ENCODE measurements at regions not wholly inside any gene's neighbourhood (a gene's known extent, or its start where the extent isn't known, plus 50 kb on each side); places are given as distances from the start of the nearest gene placed in this dataset.
"Not testable (repeated sequence)": the region's sequence is repeated elsewhere in the genome, so short reads cannot be mapped to it uniquely, and the experiment has no call there.

- DNase-seq: peak in 1 of 2 donors; percentile 47
Observed at GRCh38 chr5:39946356-39947045, 521.7 kb upstream of the DAB2 start.

DNA sequence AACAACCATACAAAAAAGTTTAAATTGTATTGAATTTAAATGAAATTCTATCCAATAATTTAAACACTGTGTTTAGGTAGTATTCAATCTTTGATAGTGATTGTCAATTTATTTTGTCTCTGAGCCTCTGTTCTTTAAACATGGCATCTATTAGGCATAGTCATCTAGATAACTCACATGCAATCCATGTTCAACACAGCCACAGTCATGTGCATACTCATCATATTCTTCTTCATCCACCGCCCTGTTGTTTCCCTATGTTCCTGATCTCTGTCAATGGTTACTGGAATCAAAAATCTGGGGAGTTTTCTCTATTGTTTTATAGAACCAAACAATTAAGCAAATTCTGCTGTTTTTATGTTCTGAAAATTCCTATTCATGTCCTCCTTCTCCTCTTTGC, 521.1 kb upstream of the DAB2 start:
- no peak for DNase-seq

GRCh38 chr5:39943811-39944210, 519.0 kb upstream of the DAB2 start:
- no peak for DNase-seq

- no peak for DNase-seq
Observed at GRCh38 chr5:39942606-39943005, 517.8 kb upstream of the DAB2 start.

DNA sequence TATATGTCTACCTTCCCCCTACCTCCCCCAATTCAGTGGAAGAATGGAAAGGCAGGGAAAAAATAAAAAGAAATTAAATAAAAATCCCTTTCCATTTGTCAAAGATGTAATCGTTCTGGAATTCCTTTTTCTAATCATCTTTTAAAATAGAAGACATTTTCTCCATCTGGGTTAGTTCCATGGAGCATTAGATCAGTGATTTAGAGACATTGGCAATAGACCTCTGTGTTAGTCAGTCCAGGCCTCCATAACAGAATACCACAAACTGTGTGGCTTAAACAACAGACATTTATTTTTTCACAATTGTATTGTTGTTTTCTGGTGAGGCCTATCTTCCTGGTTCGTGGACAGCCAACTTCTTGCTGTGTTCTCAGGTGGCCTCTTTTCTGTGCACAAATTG, 516.6 kb upstream of the DAB2 start:
- no peak for DNase-seq

DNA sequence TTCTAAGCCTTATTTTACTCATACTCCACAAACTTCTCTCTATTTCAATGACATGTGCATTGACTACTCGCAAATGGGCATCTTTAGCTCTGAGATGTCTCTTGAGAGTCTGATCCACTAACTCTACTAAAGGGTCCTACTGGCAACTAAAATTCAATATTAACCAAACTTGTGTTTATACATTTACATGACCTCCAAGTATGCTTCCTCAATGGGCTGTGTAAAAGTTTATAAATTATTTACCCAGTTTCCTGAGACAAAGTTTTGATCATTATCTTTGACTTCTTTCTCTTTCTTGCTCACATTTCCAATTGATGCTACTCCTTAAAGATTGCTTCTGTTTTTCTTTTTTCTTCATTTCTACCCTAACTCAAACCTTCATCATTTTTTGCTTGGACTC, 510.1 kb upstream of the DAB2 start:
- DNase-seq: no peak

GRCh38 chr5:39933061-39933460, 508.3 kb upstream of the DAB2 start:
- DNase-seq: no peak

DNA sequence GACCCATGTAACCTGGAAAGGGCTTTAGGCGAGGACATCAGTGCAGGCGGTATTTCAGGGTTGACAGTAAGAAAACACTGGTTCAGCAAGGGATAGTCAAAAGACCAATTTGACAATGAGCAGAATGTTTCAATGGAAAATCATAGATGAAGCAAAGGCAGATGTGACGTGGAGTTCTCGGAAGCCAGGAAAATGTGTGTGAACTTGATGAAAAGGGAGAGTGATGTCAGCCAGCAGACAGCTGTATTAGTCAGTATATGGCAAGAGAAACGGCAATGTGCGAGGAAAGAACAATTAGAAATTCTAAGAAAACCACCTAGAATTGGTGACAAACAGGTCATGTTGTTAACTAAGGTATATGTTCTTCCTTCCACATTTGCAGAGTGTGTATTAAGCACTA, 503.9 kb upstream of the DAB2 start:
- no peak for DNase-seq

DNA sequence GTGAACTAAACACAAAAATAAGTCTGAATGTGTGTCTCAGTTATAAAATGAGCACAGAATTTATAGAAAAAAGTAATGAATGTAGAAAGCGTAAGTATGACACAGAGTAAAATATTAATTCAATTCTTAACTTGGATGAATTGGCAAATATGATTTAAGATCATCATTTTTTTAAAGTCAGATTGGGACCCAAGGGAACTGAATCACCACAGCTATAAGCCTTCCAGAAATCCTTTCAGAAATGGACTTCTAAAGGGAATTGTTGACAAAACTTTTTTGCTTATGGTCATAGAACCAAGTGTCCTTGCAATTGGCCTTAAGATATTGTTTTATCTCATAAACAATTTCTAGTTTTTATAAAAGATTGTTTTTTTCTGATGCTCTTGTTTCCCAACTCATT, 495.1 kb upstream of the DAB2 start:
- DNase-seq: no peak

DNA sequence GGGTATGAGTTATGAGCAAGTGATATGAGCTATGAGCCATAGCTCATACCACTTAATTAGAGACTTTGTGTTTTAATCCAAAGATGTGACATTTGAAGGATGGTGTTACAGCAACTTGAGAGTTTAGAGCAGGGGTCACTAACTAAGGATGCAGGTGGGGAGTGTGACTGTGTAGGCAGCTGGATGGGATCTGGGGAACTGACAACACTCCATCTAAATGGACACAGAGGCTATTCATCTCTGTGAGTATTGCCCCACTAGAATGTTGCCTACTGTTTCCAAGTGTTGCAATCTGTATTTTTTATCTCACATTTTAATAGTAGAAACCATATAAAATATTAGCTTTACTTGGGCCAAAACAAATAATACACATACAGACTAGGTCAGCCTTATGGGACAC, 488.1 kb upstream of the DAB2 start:
- DNase-seq: no peak

- not testable (repeated sequence) for DNase-seq
Observed at GRCh38 chr5:39907267-39907951, 482.6 kb upstream of the DAB2 start.

- no peak for DNase-seq
Observed at GRCh38 chr5:39906146-39906545, 481.4 kb upstream of the DAB2 start.

GRCh38 chr5:39905356-39905755, 480.6 kb upstream of the DAB2 start:
- DNase-seq: no peak

GRCh38 chr5:39902626-39903025, 477.8 kb upstream of the DAB2 start:
- no peak for DNase-seq

GRCh38 chr5:39898731-39899130, 474.0 kb upstream of the DAB2 start:
- DNase-seq: no peak

- no peak for DNase-seq
Observed at GRCh38 chr5:39896706-39897105, 471.9 kb upstream of the DAB2 start.

DNA sequence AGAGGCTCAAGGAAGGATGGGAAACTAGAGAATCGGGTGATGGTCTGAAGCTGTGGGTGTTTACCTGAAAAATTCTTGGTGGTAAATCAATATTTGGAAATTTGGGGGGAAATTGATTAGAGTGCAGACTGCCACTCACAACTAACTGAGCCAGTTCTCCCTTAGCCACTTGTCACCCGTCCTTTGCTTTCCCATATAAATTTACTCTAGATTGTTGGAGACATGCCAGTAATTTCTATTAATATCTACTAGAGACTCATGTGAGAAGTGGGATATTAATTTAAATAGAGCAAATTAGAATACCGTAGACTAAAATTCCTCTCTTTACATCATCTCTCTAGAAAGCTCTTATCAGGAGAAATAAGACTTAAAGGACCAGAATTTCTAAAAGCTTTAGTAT, 471.3 kb upstream of the DAB2 start:
- DNase-seq: no peak

- DNase-seq: no peak
Observed at GRCh38 chr5:39892708-39893107, 467.9 kb upstream of the DAB2 start.

GRCh38 chr5:39891376-39891775, 466.6 kb upstream of the DAB2 start:
- DNase-seq: no peak

- no peak for DNase-seq
Observed at GRCh38 chr5:39880985-39881384, 456.2 kb upstream of the DAB2 start.

- no peak for DNase-seq
Observed at GRCh38 chr5:39877479-39877878, 452.7 kb upstream of the DAB2 start.

DNA sequence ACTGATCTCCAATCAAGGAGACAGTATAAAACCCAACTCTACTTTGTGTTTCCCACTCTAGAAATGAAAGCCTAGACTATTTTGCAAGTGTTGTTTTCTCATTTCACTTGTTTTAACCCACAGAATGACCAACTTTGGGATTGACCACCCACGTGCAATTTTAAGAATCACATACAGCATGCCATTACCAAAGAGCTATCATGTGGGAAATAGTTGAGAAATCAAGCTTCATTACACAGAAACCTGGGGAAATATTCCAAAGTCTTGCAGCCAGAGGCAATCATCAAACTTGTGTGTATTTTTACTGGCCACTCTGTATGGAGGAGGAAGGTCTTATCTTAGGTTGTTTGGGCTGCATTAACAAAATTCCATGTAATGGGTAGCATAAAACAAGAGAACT, 451.4 kb upstream of the DAB2 start:
- no peak for DNase-seq

GRCh38 chr5:39870137-39870536, 445.4 kb upstream of the DAB2 start:
- DNase-seq: no peak

DNA sequence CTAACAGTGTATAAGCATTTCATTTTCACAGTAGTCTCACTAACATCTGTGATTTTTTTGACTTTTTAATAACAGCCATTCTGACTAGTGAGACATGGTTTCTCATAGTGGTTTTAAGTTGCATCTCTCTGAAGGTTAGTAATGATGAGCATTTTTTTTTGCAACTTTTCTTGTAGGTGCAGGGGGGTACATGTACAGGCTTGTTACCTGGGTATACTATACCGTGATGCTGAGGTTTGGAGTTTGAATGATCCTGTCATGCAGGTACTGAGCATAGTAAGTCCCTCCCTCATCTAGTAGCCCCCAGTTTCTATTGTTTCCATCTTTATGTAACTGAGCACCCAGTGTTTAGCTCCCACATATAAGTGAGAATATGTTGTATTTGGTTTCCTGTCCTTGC, 444.6 kb upstream of the DAB2 start:
- DNase-seq: no peak

DNA sequence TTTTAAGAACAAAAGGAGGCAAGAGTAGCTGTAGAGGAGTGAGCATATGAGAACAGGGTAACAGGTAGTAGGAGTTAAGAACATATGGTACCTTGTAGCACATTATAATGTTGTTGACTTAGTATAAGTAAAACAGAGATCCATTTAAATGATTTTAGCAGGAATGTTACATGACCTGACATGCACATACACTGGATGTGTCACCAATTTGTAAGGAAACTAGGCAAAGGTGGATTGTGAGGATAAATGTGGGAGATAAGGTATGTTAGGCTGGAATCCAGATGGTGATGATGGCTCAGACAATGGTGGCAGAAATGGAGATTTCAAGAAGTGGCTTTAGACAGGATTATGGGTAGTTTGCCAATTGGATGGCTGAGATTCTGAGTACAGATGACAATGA, 443.1 kb upstream of the DAB2 start:
- DNase-seq: no peak
